DND-41 (cell line): ENCODE measurements at regions not wholly inside any gene's neighbourhood (a gene's known extent, or its start where the extent isn't known, plus 50 kb on each side); places are given as distances from the start of the nearest gene placed in this dataset.
A peak's percentile ranks its signal among the peaks of the same experiment; 100 is the strongest.
"Not testable (repeated sequence)": the region's sequence is repeated elsewhere in the genome, so short reads cannot be mapped to it uniquely, and the experiment has no call there.

Experiments used
- ATAC-seq: fragments of 200-7000 bp; cut with Tn5 transposase; 3 replicates; pipeline ENCODE4 v1.9.1; 2021; ENCODE audit warnings: low read depth; ENCODE audit not compliant: insufficient read depth
- DNase-seq: peaks from one replicate; pipeline ENCODE4 v3.0.0-alpha.2; 2020
- H2AFZ ChIP-seq: 2 replicates; pipeline ENCODE4 v1.6.0; 2012; ENCODE audit warnings: low read depth, low read length
- H3K27ac ChIP-seq: 2 replicates; pipeline ENCODE4 v1.5.1; 2012; ENCODE audit warnings: low read length, inconsistent platforms
- H3K27me3 ChIP-seq: fragments of 200-600 bp; sonication (generic); 2 replicates; pipeline ENCODE4 v1.6.0; 2012; ENCODE audit warnings: low read length, mild to moderate bottlenecking, inconsistent platforms; ENCODE audit not compliant: insufficient read depth, poor library complexity
- H3K36me3 ChIP-seq: 2 replicates; pipeline ENCODE4 v1.5.1; 2012; ENCODE audit warnings: low read length, inconsistent platforms; ENCODE audit not compliant: insufficient read depth
- H3K4me1 ChIP-seq: 2 replicates; pipeline ENCODE4 v1.5.1; 2012; ENCODE audit warnings: mild to moderate bottlenecking, low read length; ENCODE audit not compliant: insufficient read depth
- H3K4me2 ChIP-seq: 2 replicates; pipeline ENCODE4 v1.6.0; 2012; ENCODE audit warnings: mild to moderate bottlenecking, moderate library complexity, low read length, inconsistent platforms; ENCODE audit not compliant: insufficient read depth
- H3K4me3 ChIP-seq, 2 experiments: fragments of 200-600 bp in 1 of 2; shearing (Covaris generic) in 1 of 2; 2 replicates each; pipeline ENCODE4 v1.5.1; 2012 to 2016; ENCODE audit warnings: inconsistent platforms in 2 of 2, low read length in 2 of 2, mild to moderate bottlenecking in 2 of 2, low read depth in 1 of 2, moderate library complexity in 1 of 2
- H3K79me2 ChIP-seq: 2 replicates; pipeline ENCODE4 v1.6.0; 2012; ENCODE audit warnings: low read length, inconsistent platforms; ENCODE audit not compliant: insufficient read depth
- H3K9ac ChIP-seq: 2 replicates; pipeline ENCODE4 v1.6.0; 2012; ENCODE audit warnings: low read depth, mild to moderate bottlenecking, inconsistent platforms, low read length, moderate library complexity
- H3K9me3 ChIP-seq: 2 replicates; pipeline ENCODE4 v1.5.1; 2012; ENCODE audit warnings: low read length, moderate library complexity, mild to moderate bottlenecking, inconsistent platforms; ENCODE audit not compliant: insufficient read depth, severe bottlenecking
- H4K20me1 ChIP-seq: 2 replicates; pipeline ENCODE4 v1.6.0; 2012; ENCODE audit warnings: low read length; ENCODE audit not compliant: insufficient read depth
- CTCF ChIP-seq: IDR thresholded peaks from 2 replicates; pipeline ENCODE4 v1.5.1; 2012; ENCODE audit warnings: borderline replicate concordance, low read length, moderate library complexity, mild to moderate bottlenecking; ENCODE audit not compliant: poor library complexity, severe bottlenecking; ENCODE audit errors: extremely low read depth
- EZH2 ChIP-seq: IDR thresholded peaks from 3 replicates; pipeline ENCODE4 v1.6.1; 2012; ENCODE audit warnings: borderline replicate concordance, low read depth, mild to moderate bottlenecking, moderate library complexity, low read length, inconsistent platforms; ENCODE audit not compliant: severe bottlenecking

- H3K4me2 ChIP-seq, H3K9me3 ChIP-seq, H2AFZ ChIP-seq, H3K9ac ChIP-seq, H3K27ac ChIP-seq, H4K20me1 ChIP-seq, H3K36me3 ChIP-seq, H3K4me3 ChIP-seq, H3K27me3 ChIP-seq, H3K79me2 ChIP-seq, DNase-seq, ATAC-seq: not testable (repeated sequence)
- peaks cover 15% of the 10 kb centered on the region for H3K4me1 ChIP-seq
These were observed 138.5 kb downstream of the OR2B2 start for GRCh38 chr6:27773542-27774263.

DNA sequence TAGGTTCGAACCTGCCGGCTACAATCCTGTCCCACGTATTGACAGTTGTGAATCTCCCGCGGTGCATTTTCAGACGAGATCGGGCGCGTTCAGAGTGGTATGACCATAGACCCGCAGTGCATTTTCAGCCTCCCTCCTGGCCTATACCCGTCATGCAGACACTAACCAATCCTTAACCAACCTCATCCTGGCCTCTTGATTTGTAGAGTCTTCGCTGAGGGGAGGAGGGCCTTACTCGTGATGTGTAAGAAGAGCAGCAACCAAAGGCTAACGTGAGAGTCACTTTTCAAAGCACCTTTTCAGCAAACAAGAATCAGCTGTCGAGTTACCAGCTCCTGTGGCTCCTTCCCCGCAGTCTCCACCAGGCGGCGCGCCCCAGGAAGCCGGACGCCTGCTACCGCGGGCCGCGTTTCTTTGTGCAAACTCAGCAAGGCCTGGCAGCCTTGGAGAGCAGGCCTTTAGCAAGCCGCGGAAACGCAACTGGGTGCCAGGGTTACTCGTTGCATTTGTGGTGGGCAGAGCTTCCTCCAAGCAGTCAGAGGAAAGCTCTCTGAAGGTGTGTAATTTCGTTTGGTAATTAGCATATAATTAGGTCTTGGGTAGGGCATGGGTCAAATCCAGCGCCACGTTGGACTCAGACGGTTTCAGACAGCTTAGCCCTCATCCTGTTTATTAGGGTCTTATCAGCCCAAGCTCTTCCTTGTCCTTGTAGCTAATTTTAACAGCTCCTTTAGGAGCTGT is 139.8 kb downstream of the OR2B2 start:
- no peaks in the 10 kb centered on the region for H3K27me3 ChIP-seq
- peaks cover 15% of the 10 kb centered on the region for H3K4me1 ChIP-seq
- H3K27ac ChIP-seq, result peak overlapping the region; percentile 61
- H2AFZ ChIP-seq, result peak overlapping the region; percentile 89
- ATAC-seq, result peak; percentile 97
- H3K4me3 ChIP-seq, result peak overlapping the region in 1 of 2 experiments; percentile 25; a peak in 1 of 4 replicates
- no peaks in the 10 kb centered on the region for H3K36me3 ChIP-seq
- TF ChIP-seq EZH2, result no peak
- TF ChIP-seq CTCF, result peak; percentile 86
- H3K79me2 ChIP-seq, result no peaks in the 10 kb centered on the region
- H4K20me1 ChIP-seq, result no peaks in the 10 kb centered on the region
- DNase-seq, result peak; percentile 91
- peak overlapping the region; percentile 35 for H3K9ac ChIP-seq
- H3K9me3 ChIP-seq, result no peaks in the 10 kb centered on the region
- H3K4me2 ChIP-seq, result peak overlapping the region; percentile 23

DNA sequence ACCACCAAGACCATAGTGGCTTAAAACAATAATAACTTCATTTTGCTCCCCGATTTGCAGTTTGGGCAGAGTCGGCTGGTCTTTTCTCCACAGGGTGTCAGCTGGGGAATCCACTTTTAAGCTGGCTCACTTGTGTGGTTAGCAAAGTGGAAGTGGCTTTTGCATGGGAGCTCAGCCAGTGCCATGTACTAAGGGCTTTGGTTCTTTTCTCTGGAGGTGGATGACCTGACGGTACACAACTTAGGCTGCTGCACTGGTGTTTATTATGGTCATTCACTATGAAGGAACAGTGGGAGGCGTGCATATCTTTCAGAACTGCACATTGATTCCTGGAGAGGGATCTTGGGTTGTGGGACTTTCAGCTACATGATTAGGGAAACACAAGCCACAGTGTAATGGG is 141.0 kb downstream of the OR2B2 start:
- ATAC-seq (no peak), DNase-seq (no peak)
- Histone ChIP-seq H4K20me1 (no peaks in the 10 kb centered on the region), H3K4me3 (no peak overlapping the region), H3K27me3 (no peaks in the 10 kb centered on the region), H3K9me3 (no peaks in the 10 kb centered on the region), H3K4me1 (peaks cover 15% of the 10 kb centered on the region), H3K79me2 (no peaks in the 10 kb centered on the region), H3K27ac (no peak overlapping the region), H3K36me3 (no peaks in the 10 kb centered on the region), H3K4me2 (no peak overlapping the region), H3K9ac (no peak overlapping the region), H2AFZ (no peak overlapping the region)
- TF ChIP-seq CTCF (no peak), EZH2 (no peak)

DNA sequence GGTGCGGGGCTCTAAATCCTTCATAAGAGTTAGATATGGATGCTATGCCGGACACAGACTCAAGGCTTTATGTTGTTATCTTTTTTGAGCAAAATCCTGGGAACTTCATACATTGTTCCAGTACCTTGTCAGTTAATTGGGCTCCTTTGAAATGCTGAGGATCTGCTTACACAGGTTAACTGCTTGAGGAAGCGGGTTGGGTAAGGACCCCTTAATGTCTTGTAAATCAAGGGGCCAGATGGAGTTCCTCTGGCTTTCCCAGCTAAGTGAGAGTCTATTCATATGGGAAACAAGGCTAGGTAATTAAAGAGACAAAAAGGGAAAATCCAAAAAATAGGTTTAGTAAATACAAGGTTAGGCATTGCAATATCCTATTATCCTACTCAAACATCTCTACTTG is 141.5 kb downstream of the OR2B2 start:
- no peak overlapping the region for H2AFZ ChIP-seq
- H3K9me3 ChIP-seq, result no peaks in the 10 kb centered on the region
- TF ChIP-seq CTCF, result no peak
- no peak for TF ChIP-seq EZH2
- H4K20me1 ChIP-seq, result no peaks in the 10 kb centered on the region
- no peak overlapping the region for H3K4me3 ChIP-seq
- no peaks in the 10 kb centered on the region for H3K79me2 ChIP-seq
- ATAC-seq, result no peak
- no peak overlapping the region for H3K4me2 ChIP-seq
- no peak overlapping the region for H3K27ac ChIP-seq
- H3K4me1 ChIP-seq, result peaks cover 15% of the 10 kb centered on the region
- no peaks in the 10 kb centered on the region for H3K27me3 ChIP-seq
- H3K9ac ChIP-seq, result no peak overlapping the region
- DNase-seq, result no peak
- no peaks in the 10 kb centered on the region for H3K36me3 ChIP-seq
